H1 (cell line): ENCODE measurements at regions not wholly inside any gene's neighbourhood (a gene's known extent, or its start where the extent isn't known, plus 50 kb on each side); places are given as distances from the start of the nearest gene placed in this dataset.

Experiments used
- CTCF ChIA-PET: fragments of 300-600 bp; sonication (Branson Sonifier 250); formaldehyde crosslinking; loops from one replicate; lab custom pipeline; 2021; ENCODE audit not compliant: partially characterized antibody; lab: Charles Lee
- POLR2A ChIA-PET: fragments of 300-600 bp; sonication (Branson Sonifier 250); formaldehyde crosslinking; loops from one replicate; lab custom pipeline; 2021; ENCODE audit warnings: inconsistent platforms; ENCODE audit not compliant: partially characterized antibody; lab: Charles Lee
- DNase-seq, 2 experiments: peaks; one replicate each; pipeline versions ENCODE4 v3.0.0 to v3.0.0-alpha.2; 2010 to 2022; ENCODE audit warnings: low spot score in 2 of 2, low read depth in 1 of 2, mixed read lengths in 1 of 2
- FAIRE-seq: peaks from 2 replicates; lab custom pipeline; 2011; peaks lifted over from hg19 to GRCh38; lab: Jason Lieb, UNC
- H2AFZ ChIP-seq: 2 replicates; pipeline ENCODE4 v1.8.1; 2012; ENCODE audit warnings: low read length, inconsistent platforms
- H2AK5ac ChIP-seq: 2 replicates; pipeline ENCODE4 v1.6.1; 2013; ENCODE audit warnings: low read depth, low read length
- H2BK120ac ChIP-seq: replicated peaks from 2 replicates; pipeline ENCODE3; 2013; ENCODE audit warnings: low read depth, low read length, inconsistent platforms
- H2BK12ac ChIP-seq: 2 replicates; pipeline ENCODE4 v1.6.1; 2013; ENCODE audit warnings: low read depth, low read length
- H2BK15ac ChIP-seq: 2 replicates; pipeline ENCODE4 v1.6.1; 2013; ENCODE audit warnings: low read length
- H2BK20ac ChIP-seq: 2 replicates; pipeline ENCODE4 v1.6.1; 2013; ENCODE audit warnings: low read length
- H2BK5ac ChIP-seq: 2 replicates; pipeline ENCODE4 v1.6.1; 2013; ENCODE audit warnings: low read depth, low read length
- H3K14ac ChIP-seq: 2 replicates; pipeline ENCODE4 v1.6.1; 2013; ENCODE audit warnings: inconsistent platforms; ENCODE audit not compliant: insufficient read length
- H3K18ac ChIP-seq: 2 replicates; pipeline ENCODE4 v1.6.1; 2013; ENCODE audit warnings: low read length; ENCODE audit errors: extremely low read depth
- H3K23ac ChIP-seq: 2 replicates; pipeline ENCODE4 v1.6.1; 2013; ENCODE audit warnings: inconsistent platforms; ENCODE audit not compliant: insufficient read length
- H3K23me2 ChIP-seq: 2 replicates; pipeline ENCODE4 v1.6.1; 2013; ENCODE audit warnings: low read depth, low read length
- H3K27ac ChIP-seq: 2 replicates; pipeline ENCODE4 v1.6.1; 2011; ENCODE audit warnings: low read depth, low read length, inconsistent platforms
- H3K27me3 ChIP-seq, 4 experiments: replicated peaks in 1 of 4; 1 replicate in 1 of 4; 2 replicates in 3 of 4; pipeline versions ENCODE4 v1.6.1 to v1.8.1; 2011 to 2013; ENCODE audit warnings: low read length in 3 of 4, mild to moderate bottlenecking in 3 of 4, inconsistent platforms in 2 of 4, mixed read lengths in 2 of 4, moderate library complexity in 1 of 4; ENCODE audit not compliant: control insufficient read depth in 3 of 4, insufficient read depth in 3 of 4; ENCODE audit errors: extremely low read depth in 1 of 4
- H3K36me3 ChIP-seq, 4 experiments: 2 replicates each; pipeline versions ENCODE4 v1.6.1 to v1.8.1; 2011 to 2013; ENCODE audit warnings: mild to moderate bottlenecking in 4 of 4, low read length in 3 of 4, moderate library complexity in 2 of 4, control low read depth in 1 of 4, inconsistent platforms in 1 of 4; ENCODE audit not compliant: insufficient read depth in 4 of 4, control insufficient read depth in 2 of 4
- H3K4ac ChIP-seq: replicated peaks from 2 replicates; pipeline ENCODE3; 2013; ENCODE audit warnings: low read length, low read depth, mixed read lengths, inconsistent platforms; ENCODE audit not compliant: insufficient read length
- H3K4me1 ChIP-seq, 4 experiments: replicated peaks in 1 of 4; 1 replicate in 1 of 4; 2 replicates in 3 of 4; pipeline versions ENCODE4 v1.6.1 to v1.8.1; 2011 to 2013; ENCODE audit warnings: low read length in 3 of 4, inconsistent platforms in 2 of 4, mixed read lengths in 1 of 4; ENCODE audit not compliant: insufficient read depth in 4 of 4, control insufficient read depth in 3 of 4
- H3K4me2 ChIP-seq, 2 experiments: 2 replicates each; pipeline versions ENCODE4 v1.6.1 to v1.8.1; 2011 to 2013; ENCODE audit warnings: low read depth in 2 of 2, low read length in 2 of 2, control low read depth in 1 of 2, inconsistent platforms in 1 of 2, mild to moderate bottlenecking in 1 of 2; ENCODE audit not compliant: insufficient read depth in 1 of 2
- H3K4me3 ChIP-seq, 4 experiments: fragments of 200-600, 300-600 bp in 1 of 4; sonication (generic), shearing (Covaris generic), sonication (Bioruptor Twin) in 1 of 4; 2 replicates each; pipeline versions ENCODE4 v1.5.1 to v1.8.1; 2011 to 2016; ENCODE audit warnings: low read length in 4 of 4, low read depth in 3 of 4, control low read depth in 2 of 4, inconsistent platforms in 2 of 4, mild to moderate bottlenecking in 2 of 4, mixed read lengths in 1 of 4, moderate library complexity in 1 of 4; ENCODE audit not compliant: insufficient read depth in 2 of 4; ENCODE audit errors: extremely low read depth in 1 of 4
- H3K56ac ChIP-seq: replicated peaks from 2 replicates; pipeline ENCODE3; 2013; ENCODE audit warnings: low read depth, mild to moderate bottlenecking, mixed read lengths, low read length, inconsistent platforms; ENCODE audit not compliant: insufficient read length
- H3K79me1 ChIP-seq: 2 replicates; pipeline ENCODE4 v1.6.1; 2013; ENCODE audit warnings: low read depth, low read length, control low read depth
- H3K79me2 ChIP-seq, 2 experiments: 2 replicates each; pipeline versions ENCODE4 v1.6.1 to v1.8.1; 2012 to 2013; ENCODE audit warnings: low read length in 2 of 2, mild to moderate bottlenecking in 2 of 2, inconsistent platforms in 1 of 2; ENCODE audit not compliant: insufficient read depth in 2 of 2, control insufficient read depth in 1 of 2
- H3K9ac ChIP-seq, 4 experiments: replicated peaks in 1 of 4; 1 replicate in 1 of 4; 2 replicates in 3 of 4; pipeline versions ENCODE4 v1.6.1 to v1.8.1; 2011 to 2013; ENCODE audit warnings: low read depth in 3 of 4, low read length in 3 of 4, control low read depth in 2 of 4, mild to moderate bottlenecking in 2 of 4, moderate library complexity in 2 of 4, inconsistent platforms in 1 of 4; ENCODE audit errors: extremely low read depth in 1 of 4
- H3K9me3 ChIP-seq, 2 experiments: 2 replicates each; pipeline versions ENCODE4 v1.6.1 to v1.8.1; 2012 to 2013; ENCODE audit warnings: mild to moderate bottlenecking in 2 of 2, moderate library complexity in 2 of 2, control low read depth in 1 of 2, inconsistent platforms in 1 of 2, low read depth in 1 of 2, low read length in 1 of 2, mixed read lengths in 1 of 2; ENCODE audit not compliant: insufficient read depth in 2 of 2
- H4K20me1 ChIP-seq, 2 experiments: replicated peaks in 1 of 2; 2 replicates each; pipeline versions ENCODE3 to v1.8.1; 2011 to 2013; ENCODE audit warnings: inconsistent platforms in 2 of 2, low read length in 2 of 2, mild to moderate bottlenecking in 1 of 2; ENCODE audit not compliant: insufficient read depth in 2 of 2, control insufficient read depth in 1 of 2
- H4K5ac ChIP-seq: 2 replicates; pipeline ENCODE4 v1.6.1; 2013; ENCODE audit warnings: low read length, low read depth, mixed read lengths, inconsistent platforms; ENCODE audit not compliant: insufficient read length
- H4K8ac ChIP-seq: 2 replicates; pipeline ENCODE4 v1.8.0; 2013; ENCODE audit warnings: mild to moderate bottlenecking, moderate library complexity, low read length, inconsistent platforms; ENCODE audit not compliant: insufficient read depth; ENCODE audit errors: extremely low read depth
- H4K91ac ChIP-seq: replicated peaks from 2 replicates; pipeline ENCODE3; 2013; ENCODE audit warnings: low read length, mixed read lengths, inconsistent platforms; ENCODE audit not compliant: insufficient read length
- BACH1 ChIP-seq: IDR thresholded peaks from 2 replicates; pipeline ENCODE4 v1.6.1; 2012; ENCODE audit warnings: low read length, improper control_type of control experiment
- BRCA1 ChIP-seq: IDR thresholded peaks from 2 replicates; pipeline ENCODE4 v1.6.1; 2012; ENCODE audit warnings: low read depth, low read length, improper control_type of control experiment
- CTCF ChIP-seq, 3 experiments: IDR thresholded peaks; 1 replicate in 2 of 3; 2 replicates in 1 of 3; pipeline versions ENCODE4 v1.5.1 to v1.6.1; 2011; ENCODE audit warnings: low read length in 3 of 3, mild to moderate bottlenecking in 3 of 3, inconsistent platforms in 2 of 3, low read depth in 1 of 3, moderate library complexity in 1 of 3; ENCODE audit not compliant: insufficient read depth in 1 of 3; ENCODE audit errors: control extremely low read depth in 1 of 3
- HDAC6 ChIP-seq: IDR thresholded peaks from one replicate; pipeline ENCODE4 v1.7.1; 2012; ENCODE audit warnings: low read depth, mild to moderate bottlenecking, inconsistent platforms, low read length, moderate library complexity
- JUND ChIP-seq: IDR thresholded peaks from 2 replicates; pipeline ENCODE4 v1.6.1; 2011; ENCODE audit warnings: mild to moderate bottlenecking, improper control_type of control experiment, low read length
- MAFK ChIP-seq: IDR thresholded peaks from 2 replicates; pipeline ENCODE4 v1.6.1; 2012; ENCODE audit warnings: low read depth, mild to moderate bottlenecking, improper control_type of control experiment, low read length
- RAD21 ChIP-seq, 2 experiments: IDR thresholded peaks in 1 of 2; conservative IDR thresholded peaks in 1 of 2; 2 replicates each; pipeline ENCODE4 v1.6.1; 2011; ENCODE audit warnings: low read depth in 2 of 2, low read length in 2 of 2, improper control_type of control experiment in 1 of 2, inconsistent platforms in 1 of 2, mild to moderate bottlenecking in 1 of 2, moderate library complexity in 1 of 2
- TEAD4 ChIP-seq: IDR thresholded peaks from 2 replicates; pipeline ENCODE4 v1.6.1; 2012; ENCODE audit warnings: low read depth, low read length, inconsistent platforms, mixed read lengths
- WGBS, 2 experiments: shearing (Covaris generic) in 1 of 2; methylation state at CpG; one replicate each; pipeline versions ENCODE4 v1.1.6 to v1.1.7; 2013 to 2015; ENCODE audit warnings: low lambda C conversion rate in 2 of 2, mixed read lengths in 2 of 2, inconsistent platforms in 1 of 2, low coverage in 1 of 2, missing lambda C conversion rate in 1 of 2; ENCODE audit not compliant: insufficient replicate concordance in 2 of 2, insufficient coverage in 1 of 2, insufficient read length in 1 of 2; ENCODE audit errors: extremely low coverage in 1 of 2, missing lambda C conversion rate in 1 of 2; 5-methylcytosine and 5-hydroxymethylcytosine counted together

- Histone ChIP-seq H3K9ac (no peak overlapping the region), H3K4me3 (no peak overlapping the region), H4K20me1 (no peaks in the 10 kb centered on the region), H4K5ac (no peak overlapping the region), H3K23me2 (no peaks in the 10 kb centered on the region), H3K79me1 (no peaks in the 10 kb centered on the region), H3K23ac (no peak overlapping the region), H3K27me3 (no peaks in the 10 kb centered on the region), H3K14ac (no peak overlapping the region), H3K4me2 (no peak overlapping the region), H4K8ac (no peak overlapping the region), H2BK12ac (no peak overlapping the region), H3K9me3 (no peaks in the 10 kb centered on the region), H3K4me1 (peaks cover 0 to 5% (median 3%) of the 10 kb centered on the region in 4 experiments; a peak in 4 of 7 replicates), H2AK5ac (no peak overlapping the region), H3K79me2 (no peaks in the 10 kb centered on the region), H4K91ac (no peak overlapping the region), H2AFZ (no peak overlapping the region), H3K4ac (no peak overlapping the region), H3K36me3 (no peaks in the 10 kb centered on the region), H2BK5ac (no peak overlapping the region), H2BK15ac (no peak overlapping the region), H3K27ac (no peak overlapping the region), H3K56ac (no peak overlapping the region), H2BK20ac (no peak overlapping the region), H3K18ac (no peak overlapping the region), H2BK120ac (no peak overlapping the region)
- 52% methylated on average over 4 of the region's 4 CpGs; no CpG with 5 or more reads in 1 of the 2 experiments for WGBS, 2 experiments
- ChIA-PET CTCF (interaction anchor here (0.6 to 2.0 kb wide), 12 partner anchors 9 to 229 kb away, joined by 3 to 7 read pairs (median 4); no protein-coding TSS in a partner anchor), POLR2A (interaction anchor here (1.2 kb wide), 1 partner anchor 134 kb away, joined by 3 read pairs; the partner anchor contains the start of gene HDAC9)
- peak; percentile 42 to 62 for TF ChIP-seq RAD21 (IDR thresholded peaks at IDR 0.05 in 1 of 2, conservative IDR thresholded peaks at IDR 0.05 in 1 of 2; ENCODE audit: low read depth in 2 of 2, low read length in 2 of 2)
- TF ChIP-seq BRCA1: no peak
- TF ChIP-seq TEAD4: peak; percentile 77
- TF ChIP-seq BACH1: peak; percentile 98
- peak; percentile 15 to 59 (median 32); a peak in 3 of 4 replicates for TF ChIP-seq CTCF (IDR thresholded peaks at IDR 0.05; ENCODE audit: control extremely low read depth in 1 of 3, insufficient read depth in 1 of 3, low read depth in 1 of 3, low read length in 3 of 3)
- no peak for TF ChIP-seq HDAC6
- peak; percentile 100 for TF ChIP-seq MAFK
- peak; percentile 42; the same call in 1 of the 2 replicates for TF ChIP-seq JUND
- FAIRE-seq (peak; percentile 96), DNase-seq (peak in 1 of 2 experiments; percentile 60)
These were observed 133.8 kb upstream of the HDAC9 start for GRCh38 chr7:18361756-18362155.
